ENCODE measurements at regions not wholly inside any gene's neighbourhood (a gene's known extent, or its start where the extent isn't known, plus 50 kb on each side); places are given as distances from the start of the nearest gene placed in this dataset.

DNA sequence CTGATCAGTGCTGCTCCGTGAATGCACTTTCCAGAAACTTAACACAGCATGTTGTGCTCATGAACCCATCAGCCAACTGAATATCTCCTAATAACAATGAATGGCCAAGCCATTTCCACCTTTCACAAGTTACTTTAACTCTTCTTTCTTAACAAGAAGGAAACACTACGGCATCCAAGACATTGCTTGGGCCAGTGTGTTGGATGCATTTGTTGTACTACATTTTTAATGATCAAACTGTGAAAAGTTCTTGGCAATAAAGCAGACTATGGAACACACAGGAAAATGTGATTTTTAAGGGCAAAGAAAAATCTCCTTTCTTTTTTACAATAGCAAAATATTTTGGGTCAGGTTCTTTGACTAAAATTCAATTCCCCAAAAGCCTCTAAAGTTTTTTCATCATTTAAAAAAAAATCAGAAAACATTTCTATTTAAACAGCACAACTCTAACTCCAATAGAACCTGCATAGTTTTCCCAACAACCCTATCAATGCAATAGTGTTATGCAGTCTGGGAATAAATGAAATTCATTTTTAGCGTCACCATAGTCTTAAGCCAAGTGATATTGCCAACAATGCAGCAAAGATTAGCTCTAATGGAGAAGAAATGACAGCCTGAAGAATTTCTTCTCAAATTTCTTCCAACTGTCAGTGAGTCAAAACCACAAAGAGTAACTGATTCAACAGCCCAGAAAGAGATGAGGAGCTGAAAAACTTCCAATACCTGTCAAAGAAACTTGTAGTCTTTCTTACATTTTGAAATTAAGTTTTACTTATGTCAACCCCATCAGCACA, 50.7 kb upstream of the PTPRR start:
- Histone ChIP-seq H3K9ac (ENCODE audit: low read depth in 1 of 2, low read length in 2 of 2) (no peak overlapping the region), H3K9me3 (ENCODE audit: control insufficient read depth in 4 of 4, low read length in 3 of 4) (no peaks in the 10 kb centered on the region), H3K27me3 (ENCODE audit: control insufficient read depth in 4 of 4, insufficient read depth in 4 of 4, low read length in 3 of 4) (no peaks in the 10 kb centered on the region), H3K4me3 (ENCODE audit: low read depth in 1 of 3, low read length in 3 of 3) (no peak overlapping the region), H3K27ac (ENCODE audit: low read depth in 1 of 2, low read length in 2 of 2) (no peak overlapping the region), H3K4me1 (ENCODE audit: control insufficient read depth in 4 of 4, insufficient read depth in 4 of 4, low read length in 3 of 4) (no peaks in the 10 kb centered on the region), H3K36me3 (ENCODE audit: control insufficient read depth in 4 of 4, insufficient read depth in 3 of 4, low read depth in 1 of 4, low read length in 3 of 4) (no peaks in the 10 kb centered on the region)
- no peak for TF ChIP-seq FOXA2 (IDR thresholded peaks at IDR 0.05)
- TF ChIP-seq, protein P1, sequence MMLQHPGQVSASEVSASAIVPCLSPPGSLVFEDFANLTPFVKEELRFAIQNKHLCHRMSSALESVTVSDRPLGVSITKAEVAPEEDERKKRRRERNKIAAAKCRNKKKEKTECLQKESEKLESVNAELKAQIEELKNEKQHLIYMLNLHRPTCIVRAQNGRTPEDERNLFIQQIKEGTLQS (IDR thresholded peaks at IDR 0.05): no peak
- TF ChIP-seq GABPA (IDR thresholded peaks at IDR 0.05 in 1 of 2, conservative IDR thresholded peaks at IDR 0.05 in 1 of 2): no peak
- no peak for TF ChIP-seq NR2F2 (IDR thresholded peaks at IDR 0.05)
- no peak for TF ChIP-seq RAD21 (IDR thresholded peaks at IDR 0.05)
- TF ChIP-seq TAF1 (conservative IDR thresholded peaks at IDR 0.05): no peak
- no peak for TF ChIP-seq SP1 (IDR thresholded peaks at IDR 0.05)
- TF ChIP-seq, protein P2, sequence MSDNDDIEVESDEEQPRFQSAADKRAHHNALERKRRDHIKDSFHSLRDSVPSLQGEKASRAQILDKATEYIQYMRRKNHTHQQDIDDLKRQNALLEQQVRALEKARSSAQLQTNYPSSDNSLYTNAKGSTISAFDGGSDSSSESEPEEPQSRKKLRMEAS (IDR thresholded peaks at IDR 0.05): no peak
- TF ChIP-seq EGR1 (IDR thresholded peaks at IDR 0.05; ENCODE audit: low read depth in 2 of 2): no peak
- TF ChIP-seq HNF4G (IDR thresholded peaks at IDR 0.05): no peak
- TF ChIP-seq, protein P3, sequence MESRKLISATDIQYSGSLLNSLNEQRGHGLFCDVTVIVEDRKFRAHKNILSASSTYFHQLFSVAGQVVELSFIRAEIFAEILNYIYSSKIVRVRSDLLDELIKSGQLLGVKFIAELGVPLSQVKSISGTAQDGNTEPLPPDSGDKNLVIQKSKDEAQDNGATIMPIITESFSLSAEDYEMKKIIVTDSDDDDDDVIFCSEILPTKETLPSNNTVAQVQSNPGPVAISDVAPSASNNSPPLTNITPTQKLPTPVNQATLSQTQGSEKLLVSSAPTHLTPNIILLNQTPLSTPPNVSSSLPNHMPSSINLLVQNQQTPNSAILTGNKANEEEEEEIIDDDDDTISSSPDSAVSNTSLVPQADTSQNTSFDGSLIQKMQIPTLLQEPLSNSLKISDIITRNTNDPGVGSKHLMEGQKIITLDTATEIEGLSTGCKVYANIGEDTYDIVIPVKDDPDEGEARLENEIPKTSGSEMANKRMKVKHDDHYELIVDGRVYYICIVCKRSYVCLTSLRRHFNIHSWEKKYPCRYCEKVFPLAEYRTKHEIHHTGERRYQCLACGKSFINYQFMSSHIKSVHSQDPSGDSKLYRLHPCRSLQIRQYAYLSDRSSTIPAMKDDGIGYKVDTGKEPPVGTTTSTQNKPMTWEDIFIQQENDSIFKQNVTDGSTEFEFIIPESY (IDR thresholded peaks at IDR 0.05): no peak
- TF ChIP-seq, protein P4, sequence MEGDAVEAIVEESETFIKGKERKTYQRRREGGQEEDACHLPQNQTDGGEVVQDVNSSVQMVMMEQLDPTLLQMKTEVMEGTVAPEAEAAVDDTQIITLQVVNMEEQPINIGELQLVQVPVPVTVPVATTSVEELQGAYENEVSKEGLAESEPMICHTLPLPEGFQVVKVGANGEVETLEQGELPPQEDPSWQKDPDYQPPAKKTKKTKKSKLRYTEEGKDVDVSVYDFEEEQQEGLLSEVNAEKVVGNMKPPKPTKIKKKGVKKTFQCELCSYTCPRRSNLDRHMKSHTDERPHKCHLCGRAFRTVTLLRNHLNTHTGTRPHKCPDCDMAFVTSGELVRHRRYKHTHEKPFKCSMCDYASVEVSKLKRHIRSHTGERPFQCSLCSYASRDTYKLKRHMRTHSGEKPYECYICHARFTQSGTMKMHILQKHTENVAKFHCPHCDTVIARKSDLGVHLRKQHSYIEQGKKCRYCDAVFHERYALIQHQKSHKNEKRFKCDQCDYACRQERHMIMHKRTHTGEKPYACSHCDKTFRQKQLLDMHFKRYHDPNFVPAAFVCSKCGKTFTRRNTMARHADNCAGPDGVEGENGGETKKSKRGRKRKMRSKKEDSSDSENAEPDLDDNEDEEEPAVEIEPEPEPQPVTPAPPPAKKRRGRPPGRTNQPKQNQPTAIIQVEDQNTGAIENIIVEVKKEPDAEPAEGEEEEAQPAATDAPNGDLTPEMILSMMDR (IDR thresholded peaks at IDR 0.05; ENCODE audit: low read depth, low read length, missing input control): no peak
- TF ChIP-seq FOXA1 (IDR thresholded peaks at IDR 0.05): no peak
- no peak for TF ChIP-seq YY1 (IDR thresholded peaks at IDR 0.05)
- 82% methylated on average over 3 of the region's 3 CpGs for WGBS
- DNase-seq (ENCODE audit: low spot score): no peak
